ENCODE measurements at regions not wholly inside any gene's neighbourhood (a gene's known extent, or its start where the extent isn't known, plus 50 kb on each side); places are given as distances from the start of the nearest gene placed in this dataset.
"Not testable (repeated sequence)": the region's sequence is repeated elsewhere in the genome, so short reads cannot be mapped to it uniquely, and the experiment has no call there.

GRCh38 chr6:47407300-47408281 is 70.0 kb upstream of the CD2AP start:
- DNase-seq = no peak

DNA sequence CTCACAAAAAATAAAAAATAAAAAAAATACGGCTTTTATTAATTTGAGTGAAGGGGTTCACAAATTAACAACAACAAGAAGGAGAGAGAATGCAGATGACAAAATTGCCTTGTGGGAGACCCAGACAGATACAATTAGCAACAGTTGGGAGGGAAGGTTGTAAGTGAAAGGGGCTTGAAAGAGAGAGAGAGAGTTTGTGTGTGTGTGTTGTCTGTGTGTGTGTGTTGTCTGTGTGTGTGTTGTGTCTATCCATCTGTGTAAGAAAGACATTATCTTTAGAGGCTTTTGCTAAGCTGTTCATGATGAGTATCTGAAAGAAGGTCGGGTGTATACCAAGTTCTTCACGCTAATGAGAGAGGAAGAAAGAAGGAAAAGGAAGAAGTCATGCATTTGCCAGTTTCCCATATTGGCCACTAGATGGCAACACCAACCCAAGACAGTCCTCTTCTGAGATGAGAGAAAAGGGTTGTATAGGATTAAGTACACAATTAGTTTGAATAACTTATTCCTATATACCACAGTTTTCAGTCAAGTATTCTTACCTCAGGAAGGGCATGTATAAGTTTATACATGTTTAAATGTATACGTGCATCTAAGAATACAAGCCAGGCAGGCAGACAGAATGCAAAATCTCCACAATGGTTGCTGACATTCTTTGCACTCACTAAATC is 63.7 kb upstream of the CD2AP start:
- DNase-seq = peak in 3 of 5 donors; percentile 6 to 55 (median 22)

DNA sequence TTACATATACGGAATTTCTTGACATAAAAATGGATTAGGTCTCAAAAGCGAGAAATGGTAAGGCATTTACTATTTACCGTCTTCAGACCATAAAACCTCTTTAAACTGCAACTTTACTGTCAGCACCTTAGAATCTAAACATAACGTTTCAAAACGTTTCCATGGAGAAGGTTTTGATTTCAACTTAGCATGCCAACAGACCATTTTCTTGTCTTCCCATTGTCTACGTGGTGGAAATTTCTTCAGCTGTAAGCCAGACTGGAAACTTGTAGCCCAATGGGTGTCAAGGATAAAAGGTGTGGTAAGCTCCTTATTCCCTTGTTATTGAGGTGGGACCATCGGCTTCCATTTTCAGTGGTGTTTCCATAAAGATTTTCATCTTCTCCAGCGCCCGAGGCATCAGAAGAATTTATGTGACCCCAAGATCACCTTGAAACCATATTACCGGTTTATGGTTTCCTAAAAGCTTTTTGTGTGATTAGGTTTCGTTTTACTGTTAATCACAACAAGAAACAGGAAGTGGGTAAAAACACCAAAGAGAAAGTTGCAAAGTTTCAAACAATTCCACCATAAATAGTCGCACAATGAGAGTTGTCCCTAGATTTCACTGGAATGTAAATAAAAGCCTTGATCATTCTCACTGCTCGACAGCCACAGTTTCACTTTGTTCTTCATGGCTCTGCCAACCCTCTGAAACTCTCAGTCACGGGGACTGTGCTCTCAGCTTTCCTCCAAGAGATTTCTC is 63.0 kb upstream of the CD2AP start:
- DNase-seq = peak in 1 of 5 donors; percentile 44

GRCh38 chr6:47416396-47417345 is 60.9 kb upstream of the CD2AP start:
- no peak for DNase-seq

GRCh38 chr6:47419621-47420020 is 58.0 kb upstream of the CD2AP start:
- no peak for DNase-seq

DNA sequence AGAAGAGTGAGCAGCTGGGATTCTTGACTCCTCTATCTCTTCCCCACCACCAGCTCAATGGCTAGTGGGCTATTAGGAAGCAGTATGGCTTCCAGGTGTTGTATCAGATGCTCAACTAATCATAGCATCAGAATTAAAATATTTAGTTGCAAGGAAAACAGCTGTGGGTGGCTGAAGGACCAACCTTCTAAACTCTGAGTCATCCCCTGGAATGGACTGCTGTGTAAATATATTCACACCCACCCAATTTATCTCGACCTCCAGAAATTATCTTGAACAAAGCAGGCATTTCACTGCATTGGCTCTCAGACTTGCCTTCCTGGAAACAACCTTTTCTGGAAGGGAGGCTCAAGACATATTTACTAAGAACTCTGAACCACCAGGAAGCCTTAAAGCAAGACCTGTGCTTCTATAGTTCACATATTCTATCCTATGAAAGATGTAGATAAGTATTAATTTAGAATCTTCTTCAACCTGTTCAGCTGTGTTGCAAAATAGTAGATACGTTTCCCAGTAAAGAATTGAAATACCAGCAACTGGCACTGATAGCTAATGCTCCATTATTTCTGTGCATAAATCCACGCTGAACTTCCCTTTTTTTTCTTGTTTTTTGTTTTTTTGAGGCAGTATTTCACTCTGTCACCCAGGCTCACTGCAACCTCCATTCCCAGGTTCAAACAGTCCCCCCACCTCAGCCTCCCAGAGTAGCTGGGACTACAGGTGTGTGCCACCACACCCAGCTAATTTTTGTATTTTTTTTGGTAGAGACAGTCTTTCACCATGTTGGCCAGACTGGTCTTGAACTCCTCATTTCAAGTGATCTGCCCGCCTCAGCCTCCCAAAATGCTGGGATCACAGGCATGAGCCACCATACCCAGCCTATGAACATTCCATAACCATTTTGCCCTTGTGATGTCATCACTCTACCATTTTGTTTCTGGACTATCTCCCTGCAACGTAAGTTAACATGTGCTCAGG is 56.9 kb upstream of the CD2AP start:
- no peak for DNase-seq

- no peak for DNase-seq
Observed at GRCh38 chr6:47423079-47423478, 54.5 kb upstream of the CD2AP start.

- no peak for DNase-seq
Observed at GRCh38 chr6:47424436-47424836, 53.2 kb upstream of the CD2AP start.

GRCh38 chr6:47425724-47426123 is 51.9 kb upstream of the CD2AP start:
- DNase-seq = not testable (repeated sequence)

- no peak for DNase-seq
Observed at GRCh38 chr6:47426524-47427302, 50.9 kb upstream of the CD2AP start.

GRCh38 chr6:47427680-47428079 is 49.9 kb upstream of the CD2AP start:
- DNase-seq = no peak
